Activated CD8-positive, alpha-beta memory T cell treated with anti-CD3 and anti-CD28 coated beads, Interleukin-2, amount 50 U/mL, for 4 hours (primary cell): ENCODE measurements at regions not wholly inside any gene's neighbourhood (a gene's known extent, or its start where the extent isn't known, plus 50 kb on each side); places are given as distances from the start of the nearest gene placed in this dataset.
"Not testable (repeated sequence)": the region's sequence is repeated elsewhere in the genome, so short reads cannot be mapped to it uniquely, and the experiment has no call there.

Source experiments
- DNase-seq: peaks from one replicate; pipeline ENCODE4 v3.0.0-alpha.2; 2020

GRCh38 chr5:108528655-108529054, 146.8 kb upstream of the FBXL17 start:
- no peak for DNase-seq

DNA sequence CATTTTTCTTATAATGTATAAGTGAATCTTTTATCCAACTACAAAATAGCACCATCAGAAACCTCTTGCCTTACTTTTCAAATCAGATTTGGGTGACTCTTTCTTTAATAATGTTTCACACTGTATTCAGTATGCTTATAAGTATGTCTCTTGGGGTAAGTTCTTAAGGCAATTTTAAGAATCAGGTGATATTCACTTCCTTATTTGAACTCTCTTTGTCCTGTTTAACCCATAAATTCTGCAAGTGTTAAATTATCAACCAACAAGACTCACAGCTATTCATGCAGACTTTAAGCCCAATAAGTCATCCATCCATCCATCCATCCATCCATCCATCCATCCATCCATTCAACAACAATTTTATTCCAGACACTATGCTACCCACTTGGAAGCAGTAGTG, 142.7 kb upstream of the FBXL17 start:
- no peak for DNase-seq

DNA sequence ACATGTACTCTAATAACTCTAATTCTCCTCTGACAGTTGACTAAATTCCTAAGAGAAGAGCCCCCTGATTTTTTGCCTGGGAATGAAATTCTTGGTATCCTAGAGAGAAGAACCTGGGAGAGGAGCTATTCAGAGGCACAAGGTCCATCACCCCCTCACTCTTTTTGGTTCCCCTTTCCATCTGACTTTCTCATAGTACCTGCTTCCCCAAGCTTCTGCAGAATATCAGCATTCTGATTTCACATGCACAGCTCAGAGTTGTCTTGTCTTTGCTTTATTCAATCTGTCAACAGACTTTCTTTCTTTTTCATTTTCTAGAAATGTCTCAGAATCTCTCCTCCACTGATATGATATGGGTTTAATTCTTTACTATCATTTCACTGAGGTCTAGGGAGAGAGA, 141.5 kb upstream of the FBXL17 start:
- no peak for DNase-seq

- no peak for DNase-seq
These were observed 140.1 kb upstream of the FBXL17 start for GRCh38 chr5:108521841-108522506.

- no peak for DNase-seq
These were observed 139.3 kb upstream of the FBXL17 start for GRCh38 chr5:108521011-108521700.

GRCh38 chr5:108516785-108517184, 134.9 kb upstream of the FBXL17 start:
- no peak for DNase-seq

DNA sequence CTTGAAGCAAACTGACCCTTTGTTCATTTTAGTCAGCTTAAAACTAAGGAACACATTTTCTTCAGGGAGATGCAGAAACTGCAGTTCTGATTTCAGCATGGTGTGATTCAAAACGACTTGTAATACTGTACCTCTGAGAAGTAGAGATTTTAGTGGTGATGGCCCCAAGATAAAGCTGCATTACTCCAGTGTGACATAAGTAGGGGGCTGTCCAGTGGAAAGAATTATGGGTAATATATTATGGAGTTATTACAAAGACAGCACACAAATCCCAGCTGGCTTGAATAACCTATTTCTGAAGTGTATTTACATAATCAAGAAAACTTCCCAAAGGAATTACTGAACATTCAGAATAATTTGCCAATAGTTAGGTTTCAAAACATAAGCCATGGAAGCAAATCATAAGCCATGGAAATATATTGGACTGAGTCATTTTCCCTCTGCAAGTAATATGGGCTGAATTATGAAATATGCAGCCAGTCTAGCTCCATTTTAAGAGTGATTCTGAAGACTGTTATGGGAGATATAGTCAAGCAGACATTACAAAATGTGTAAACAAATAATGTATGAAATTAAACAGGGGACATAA, 133.7 kb upstream of the FBXL17 start:
- DNase-seq, result no peak

DNA sequence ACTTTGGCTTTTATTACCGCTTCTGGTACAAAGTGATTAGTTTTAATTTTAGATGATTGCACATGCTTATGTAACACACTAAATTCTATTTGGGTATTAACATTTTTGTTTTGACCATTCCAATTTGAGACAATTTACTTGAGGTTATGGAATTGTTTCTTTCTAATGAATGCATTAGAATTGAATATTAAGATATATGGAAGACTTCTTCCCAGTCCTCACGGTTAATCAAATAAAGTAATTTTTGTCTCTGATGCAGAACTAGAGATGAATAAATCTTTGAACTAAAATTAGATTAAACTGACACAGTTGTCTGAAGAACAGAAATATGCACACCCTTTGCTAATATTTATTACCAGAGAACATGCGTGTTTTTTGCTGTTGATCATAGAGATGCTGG, 127.1 kb upstream of the FBXL17 start:
- no peak for DNase-seq

- DNase-seq, result no peak
These were observed 125.7 kb upstream of the FBXL17 start for GRCh38 chr5:108507631-108508030.

DNA sequence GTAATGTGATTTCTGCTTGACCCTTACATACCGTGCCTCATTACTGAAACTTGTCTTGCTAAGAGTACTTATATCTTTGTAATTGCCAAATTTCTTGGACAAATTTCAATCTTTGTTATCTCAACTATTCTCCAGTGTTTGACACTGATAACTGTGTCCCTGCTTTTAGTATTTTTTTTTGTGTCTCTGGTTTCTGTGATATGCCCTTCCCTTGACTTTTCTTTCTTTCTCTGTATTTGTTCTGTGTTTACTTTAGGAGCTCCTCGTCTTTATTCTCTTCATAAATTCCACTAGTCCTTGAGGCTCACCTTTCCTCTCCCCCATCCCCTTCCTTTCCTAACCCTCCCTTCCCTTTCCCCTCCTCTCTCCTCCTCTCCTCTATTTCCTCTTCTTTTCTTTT, 123.7 kb upstream of the FBXL17 start:
- no peak for DNase-seq

DNA sequence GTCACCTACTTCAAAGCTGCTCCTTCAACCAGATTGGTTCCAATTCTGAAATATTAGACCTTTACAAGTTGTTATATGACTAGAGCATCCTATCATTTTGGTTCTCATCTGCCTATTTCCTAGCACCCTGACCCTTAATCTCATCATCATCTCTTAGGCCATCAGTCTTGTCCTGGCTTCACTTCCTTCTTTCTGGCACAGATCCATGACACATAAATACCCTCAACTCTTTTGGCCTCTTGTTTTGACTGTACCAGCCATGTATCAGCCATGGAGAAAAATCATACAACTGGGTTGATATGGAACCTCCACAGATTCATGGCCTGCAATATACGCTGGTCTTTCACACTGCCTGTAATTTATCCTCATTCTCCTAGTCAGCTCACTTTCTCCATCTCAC, 123.1 kb upstream of the FBXL17 start:
- no peak for DNase-seq

DNA sequence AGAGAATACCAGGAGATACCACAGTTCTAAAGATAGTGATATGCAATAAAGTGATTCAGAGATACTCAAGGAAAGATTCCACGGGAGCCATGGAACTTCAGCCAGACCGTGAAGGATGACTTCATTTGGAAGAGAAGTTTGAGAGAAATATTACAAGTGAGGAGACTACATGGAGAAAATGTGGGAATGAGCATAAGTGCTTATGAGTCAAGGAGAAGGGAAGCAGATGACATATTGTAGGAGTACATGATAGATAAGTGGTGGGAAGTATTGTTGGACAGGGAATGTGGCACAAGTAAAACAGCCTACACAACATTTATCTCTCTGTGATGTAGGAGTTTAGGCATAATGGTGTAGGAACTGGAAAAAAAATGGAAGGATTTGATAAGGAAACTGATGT, 122.1 kb upstream of the FBXL17 start:
- DNase-seq, result no peak

GRCh38 chr5:108495615-108496014, 113.7 kb upstream of the FBXL17 start:
- DNase-seq, result not testable (repeated sequence)

DNA sequence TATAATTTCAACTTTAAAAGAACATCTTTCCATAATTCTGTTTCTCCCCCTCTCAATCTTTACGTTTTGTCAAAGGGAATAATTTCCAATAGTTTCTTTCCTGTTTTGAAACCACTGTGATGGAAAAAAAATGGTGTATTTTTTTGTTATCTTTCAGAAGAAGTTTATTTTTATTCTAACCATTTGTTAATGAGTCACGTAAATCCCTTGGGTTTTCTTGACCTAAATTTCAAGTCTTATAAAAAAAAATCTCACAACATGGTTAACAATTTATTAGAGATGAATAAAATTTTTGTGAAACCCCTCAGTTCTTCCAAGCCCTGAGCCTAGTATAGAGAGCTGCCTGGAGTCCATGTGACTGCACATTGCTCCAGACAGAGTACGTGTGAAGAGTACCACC, 106.1 kb upstream of the FBXL17 start:
- no peak for DNase-seq

- no peak for DNase-seq
These were observed 102.1 kb upstream of the FBXL17 start for GRCh38 chr5:108484035-108484434.

GRCh38 chr5:108481355-108481931, 99.5 kb upstream of the FBXL17 start:
- no peak for DNase-seq

GRCh38 chr5:108472237-108472636, 90.3 kb upstream of the FBXL17 start:
- no peak for DNase-seq

DNA sequence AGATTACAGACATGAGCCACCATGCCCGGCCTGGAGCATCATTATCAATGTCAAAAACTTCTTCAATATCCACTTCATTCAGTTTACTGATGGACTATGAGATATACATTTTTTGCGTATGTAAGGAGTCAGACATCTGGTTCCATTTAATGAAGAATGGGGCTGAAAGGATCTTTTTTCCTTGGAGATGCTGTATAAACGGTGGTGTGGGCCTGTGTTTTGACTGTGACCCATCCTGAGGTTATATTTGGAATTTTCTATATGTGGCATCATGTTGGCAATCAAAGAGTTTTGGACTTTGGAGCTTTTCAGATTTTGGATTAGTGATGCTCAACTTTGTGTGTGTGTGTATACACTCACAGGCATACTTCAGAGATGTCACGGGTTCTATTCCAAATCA, 85.7 kb upstream of the FBXL17 start:
- DNase-seq, result no peak

GRCh38 chr5:108461628-108462367, 79.9 kb upstream of the FBXL17 start:
- DNase-seq, result no peak

GRCh38 chr5:108459769-108460168, 77.9 kb upstream of the FBXL17 start:
- DNase-seq, result no peak

- DNase-seq, result no peak
These were observed 69.4 kb upstream of the FBXL17 start for GRCh38 chr5:108451269-108451668.

- DNase-seq, result not testable (repeated sequence)
These were observed 62.2 kb upstream of the FBXL17 start for GRCh38 chr5:108444130-108444529.

DNA sequence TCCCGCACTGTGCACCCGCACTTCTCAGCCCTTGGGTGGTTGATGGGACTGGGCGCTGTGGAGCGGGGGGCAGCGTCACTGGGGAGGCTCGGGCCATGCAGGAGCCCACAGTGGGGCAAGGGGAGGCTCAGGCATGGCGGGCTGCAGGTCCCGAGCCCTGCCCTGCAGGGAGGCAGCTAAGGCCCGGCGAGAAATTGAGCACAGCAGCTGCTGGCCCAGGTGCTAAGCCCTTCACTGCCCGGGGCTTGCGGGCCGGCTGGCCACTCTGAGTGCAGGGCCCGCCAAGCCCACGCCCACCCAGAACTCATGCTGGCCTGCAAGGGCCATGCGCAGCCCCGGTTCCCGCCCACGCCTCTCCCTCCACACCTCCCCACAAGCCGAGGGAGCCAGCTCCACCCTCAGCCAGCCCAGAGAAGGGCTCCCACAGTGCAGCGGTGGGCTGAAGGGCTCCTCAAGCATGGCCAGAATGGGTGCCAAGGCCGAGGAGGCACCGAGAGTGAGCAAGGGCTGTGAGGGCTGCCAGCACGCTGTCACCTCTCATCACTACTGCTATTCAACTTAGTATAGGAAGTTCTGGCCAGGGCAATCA, 60.3 kb upstream of the FBXL17 start:
- DNase-seq, result not testable (repeated sequence)
